GM19025 (cell line): ENCODE measurements at regions not wholly inside any gene's neighbourhood (a gene's known extent, or its start where the extent isn't known, plus 50 kb on each side); places are given as distances from the start of the nearest gene placed in this dataset.

ENCODE experiments used
- ATAC-seq: cut with Tn5 transposase; IDR thresholded peaks from one replicate; pipeline ENCODE4 v1.9.1; 2021; ENCODE audit warnings: mild to moderate bottlenecking, low read depth, moderate library complexity; ENCODE audit not compliant: unreplicated experiment

DNA sequence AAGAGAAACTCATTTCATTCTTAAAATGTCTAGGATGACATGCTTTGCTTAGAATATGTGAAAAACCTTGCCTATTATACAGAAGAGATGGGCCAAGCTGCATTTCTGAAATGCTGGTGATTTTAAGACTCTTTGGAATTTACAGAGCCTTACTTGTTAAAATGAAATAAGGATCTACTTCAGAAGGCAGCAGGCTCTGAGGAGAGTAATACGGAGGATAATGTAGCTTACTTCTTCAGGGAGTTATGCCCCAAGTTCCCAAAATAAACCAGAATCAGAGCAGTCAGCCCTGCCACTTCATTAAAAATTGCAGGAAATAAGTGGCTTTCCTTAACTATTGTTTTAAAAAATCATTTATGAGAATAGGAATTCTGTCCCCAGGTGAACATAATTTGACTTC lies 1000.3 kb upstream of the RAG2 start:
- no peak for ATAC-seq

DNA sequence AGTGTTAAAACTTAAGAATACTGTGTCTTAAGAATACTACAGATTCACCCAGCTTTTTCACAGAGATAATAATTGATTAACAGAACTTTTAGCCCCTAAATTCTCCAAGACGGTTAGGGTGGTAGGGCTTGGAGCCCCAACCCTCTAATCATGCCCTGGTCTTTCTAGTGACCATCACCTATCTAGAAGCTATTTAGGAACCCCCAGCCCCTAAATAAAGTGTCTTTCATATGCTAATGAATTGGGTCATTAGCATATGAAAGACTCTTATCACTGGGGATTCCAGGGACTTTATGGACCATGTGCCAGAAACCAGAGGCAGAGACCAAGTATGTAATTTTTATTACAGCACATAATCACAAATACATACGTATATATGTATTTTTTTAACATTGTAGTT lies 999.7 kb upstream of the RAG2 start:
- ATAC-seq, result no peak

DNA sequence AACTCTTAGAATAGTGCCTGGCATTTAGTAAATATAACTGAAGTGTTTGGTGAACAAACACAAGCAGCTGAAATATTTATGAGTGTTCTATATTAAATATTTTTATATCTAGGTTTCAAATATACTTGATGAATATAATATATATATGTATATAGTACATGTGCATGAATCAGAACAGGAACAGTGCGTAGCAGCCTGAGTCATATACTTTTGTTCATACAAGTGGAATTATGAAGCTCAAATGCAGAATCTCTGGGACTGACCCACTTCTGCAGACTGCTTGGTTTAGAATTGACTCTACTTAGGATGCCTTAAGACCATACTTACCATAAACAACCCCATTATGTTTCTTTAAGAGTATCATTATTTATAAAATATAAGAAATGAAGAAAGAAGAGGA lies 997.8 kb upstream of the RAG2 start:
- no peak for ATAC-seq

DNA sequence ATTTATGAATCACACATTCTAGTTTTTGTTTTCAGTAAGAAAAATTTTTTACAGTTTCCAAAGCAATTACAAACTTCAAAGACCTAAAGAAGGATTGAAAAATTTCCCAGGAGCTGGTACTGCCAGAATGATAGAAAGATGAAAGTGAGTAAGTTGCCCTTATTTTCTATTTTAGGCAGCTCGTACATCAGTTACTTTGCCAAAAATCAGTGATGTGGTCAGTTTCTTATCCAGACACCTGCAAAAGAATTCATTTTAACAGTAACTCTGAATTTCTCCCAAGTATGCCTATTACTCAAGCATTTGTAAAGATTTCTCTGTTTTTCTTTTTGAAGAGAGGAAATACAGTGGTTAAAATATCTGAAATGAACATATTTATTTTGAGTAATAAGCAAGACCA lies 976.3 kb upstream of the RAG2 start:
- no peak for ATAC-seq

DNA sequence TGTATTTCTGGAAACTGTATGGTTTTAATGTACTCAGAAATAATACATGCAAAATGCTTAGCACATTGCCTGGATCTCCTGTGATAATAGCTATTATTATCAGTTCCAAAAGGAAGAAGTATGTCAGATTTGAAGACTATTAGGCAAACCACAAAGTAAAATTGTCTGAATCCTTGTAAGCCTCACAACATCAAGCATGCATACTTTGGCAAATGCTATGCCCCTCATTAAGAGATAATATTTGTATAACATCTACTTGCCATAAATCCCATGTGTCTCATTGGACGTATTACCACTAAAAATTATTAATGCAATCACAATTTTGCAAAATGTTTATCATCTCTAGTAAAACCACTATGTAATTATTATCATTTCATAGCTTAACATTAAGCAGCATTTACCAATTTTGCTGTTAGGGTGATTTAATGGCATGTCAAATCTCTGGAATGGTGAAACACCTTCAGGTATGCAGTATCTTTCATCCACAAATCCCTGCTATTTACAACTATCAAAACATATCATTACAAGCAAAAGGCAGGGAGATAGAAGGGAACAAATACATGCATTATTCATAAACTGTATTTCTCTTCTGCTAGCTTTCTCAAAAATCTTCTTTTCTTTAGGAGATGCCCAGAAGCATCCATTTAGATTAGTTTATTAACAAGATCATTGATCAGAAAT lies 974.6 kb upstream of the RAG2 start:
- ATAC-seq, result no peak

DNA sequence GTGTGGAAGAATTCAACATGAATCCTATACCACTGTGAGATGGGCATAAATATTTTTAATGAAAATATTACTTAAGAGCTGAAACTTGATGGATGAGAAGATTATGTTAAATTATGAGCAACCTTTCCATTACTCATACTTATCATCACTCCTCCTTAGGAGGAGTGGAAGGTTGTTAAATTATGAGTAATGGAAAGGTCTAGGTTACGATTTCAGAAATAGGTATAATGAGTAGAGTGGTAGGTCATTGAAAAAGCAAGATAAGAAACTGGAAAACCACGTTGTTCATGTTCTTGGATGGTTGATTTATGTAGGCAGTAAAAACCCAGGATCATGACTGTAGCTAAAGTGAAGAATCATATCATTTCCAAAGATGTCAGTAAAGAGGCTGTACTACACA lies 973.2 kb upstream of the RAG2 start:
- ATAC-seq, result no peak

DNA sequence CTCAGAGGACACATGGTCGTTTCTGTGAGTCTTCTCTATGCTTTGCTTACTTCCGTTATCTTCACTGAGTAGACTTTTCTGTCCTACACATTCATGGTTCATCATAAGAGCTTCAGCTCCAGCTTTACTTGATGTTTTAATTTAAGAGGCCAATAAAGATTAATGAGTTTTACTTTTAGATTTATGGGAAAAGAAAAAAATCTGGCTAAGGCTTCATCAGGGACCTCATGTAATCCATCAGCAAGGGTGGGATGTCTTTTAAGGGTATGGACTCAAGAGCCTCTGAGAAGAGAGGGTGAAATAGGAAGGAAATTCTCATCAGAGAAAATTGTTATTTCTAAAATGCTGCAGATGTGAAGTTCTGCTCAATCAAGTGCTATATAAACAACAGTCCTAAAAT lies 963.0 kb upstream of the RAG2 start:
- ATAC-seq, result no peak

DNA sequence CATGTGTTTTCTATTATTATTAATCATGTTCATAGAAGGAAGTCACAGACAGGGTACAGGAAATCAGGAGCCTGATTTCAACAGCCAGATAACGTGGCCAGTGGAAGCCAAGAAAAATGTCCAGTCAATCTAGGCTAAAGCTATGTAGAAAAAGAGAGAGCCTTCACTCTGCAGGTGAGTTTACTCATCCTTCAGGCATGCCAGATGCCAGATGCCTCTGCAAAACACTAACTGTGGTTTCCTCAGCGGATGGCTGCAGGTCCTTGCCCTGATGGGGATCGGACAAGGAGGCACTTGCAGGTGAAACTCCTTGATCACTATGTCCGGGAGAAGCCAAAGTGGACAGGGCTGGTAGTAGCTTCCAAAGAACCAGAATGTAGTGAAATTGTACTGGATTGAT lies 962.3 kb upstream of the RAG2 start:
- ATAC-seq, result no peak

DNA sequence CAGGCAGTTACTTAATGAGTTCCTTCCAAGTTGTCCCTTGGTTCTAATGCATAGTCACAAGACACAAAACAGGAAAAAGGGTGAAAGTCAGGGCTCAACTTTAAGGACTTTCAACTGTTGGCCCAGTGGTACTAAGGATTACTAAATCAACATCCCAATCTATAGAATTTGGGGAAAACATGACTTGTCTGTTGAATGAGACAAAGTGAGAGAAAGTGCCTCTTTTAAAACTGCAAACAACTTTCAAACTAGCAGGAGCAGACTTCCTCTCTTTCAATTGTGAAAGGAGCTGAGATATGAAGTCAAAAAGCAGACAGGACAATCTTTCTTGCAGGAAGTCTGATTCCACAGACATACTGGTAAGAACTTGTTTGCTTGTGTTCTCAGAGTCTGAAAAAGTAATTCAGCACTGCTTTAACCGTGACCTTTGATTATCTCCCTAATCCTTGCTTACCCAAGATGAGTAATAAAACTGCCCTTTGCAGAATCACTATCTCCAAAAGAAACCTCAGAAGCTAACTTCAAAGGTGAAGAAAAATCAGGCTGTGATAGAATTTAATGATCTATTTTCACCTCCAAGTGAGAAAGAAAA lies 960.7 kb upstream of the RAG2 start:
- no peak for ATAC-seq

DNA sequence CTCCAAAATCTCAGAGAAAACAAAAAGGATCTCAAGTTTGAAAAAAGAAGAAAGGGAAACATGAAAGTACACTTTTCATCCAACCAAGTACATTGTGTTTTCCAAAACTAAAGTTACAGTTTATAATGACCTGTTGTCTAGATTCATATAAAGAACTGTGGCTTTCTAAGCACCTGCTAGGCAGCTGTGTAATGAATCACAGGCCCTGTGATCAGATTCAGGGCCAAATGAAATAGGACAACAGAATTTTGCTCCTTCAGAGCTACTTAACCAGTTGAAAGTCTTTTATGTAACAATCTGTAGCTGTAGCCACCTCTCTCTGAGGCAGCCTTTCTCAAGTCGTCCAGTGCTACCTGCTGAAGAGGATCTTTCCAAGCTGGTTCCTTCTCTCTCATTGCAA lies 960.0 kb upstream of the RAG2 start:
- ATAC-seq, result no peak

DNA sequence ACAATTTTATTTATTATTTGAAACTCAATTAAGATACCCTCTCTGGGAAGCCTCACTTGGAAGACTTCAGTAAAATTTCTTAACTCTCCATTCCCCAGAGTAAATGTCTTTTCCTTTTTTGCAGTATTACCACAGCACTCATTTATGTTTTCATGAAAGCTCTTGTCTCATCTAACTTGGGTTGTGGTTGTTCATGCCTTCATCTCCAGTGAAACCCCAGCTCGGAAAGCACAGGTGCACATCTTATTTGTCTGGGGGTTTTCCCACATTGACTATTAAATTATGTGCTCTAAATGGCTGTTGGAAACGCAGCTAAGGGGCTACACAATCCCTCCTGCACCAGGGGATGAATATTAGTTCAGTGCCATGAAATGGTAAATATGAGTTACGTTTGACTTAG lies 954.2 kb upstream of the RAG2 start:
- no peak for ATAC-seq

DNA sequence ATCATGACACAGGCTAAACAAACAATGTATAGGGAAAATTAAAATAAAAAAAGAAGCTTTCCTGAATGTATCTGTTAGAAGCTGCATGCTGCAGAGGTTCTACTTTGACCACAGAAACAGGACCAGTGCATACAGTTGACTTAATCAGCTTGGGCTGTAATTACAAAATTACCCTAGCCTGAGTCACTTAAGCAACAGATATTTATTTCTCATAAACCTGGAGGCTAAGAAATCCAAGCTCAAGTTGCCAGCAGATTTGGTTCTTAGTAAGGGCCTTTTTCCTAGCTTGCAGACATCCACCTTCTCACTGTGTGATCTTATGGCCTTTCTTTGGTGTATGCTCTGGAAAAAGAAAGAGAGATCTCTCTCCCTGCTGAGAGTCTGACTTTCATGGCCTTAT lies 946.5 kb upstream of the RAG2 start:
- no peak for ATAC-seq

DNA sequence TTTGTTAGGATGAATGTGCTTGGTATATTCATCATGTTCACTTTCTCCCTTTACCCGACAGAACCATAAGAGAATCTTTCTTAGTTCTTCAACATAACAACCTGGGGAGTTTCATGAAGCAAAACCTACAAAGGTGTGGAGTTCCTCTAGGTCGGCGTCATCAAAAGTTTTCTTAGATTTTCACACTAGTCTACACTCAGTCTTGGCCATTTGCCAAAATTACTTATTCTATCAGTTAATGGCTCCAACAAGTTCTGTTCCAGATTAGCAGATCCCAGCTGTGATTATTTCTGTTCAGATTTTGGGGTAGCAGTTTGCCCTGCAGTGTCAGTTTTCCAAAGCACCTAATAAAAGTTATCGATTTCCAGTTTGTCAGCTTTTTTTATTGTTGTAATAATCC lies 935.8 kb upstream of the RAG2 start:
- no peak for ATAC-seq

DNA sequence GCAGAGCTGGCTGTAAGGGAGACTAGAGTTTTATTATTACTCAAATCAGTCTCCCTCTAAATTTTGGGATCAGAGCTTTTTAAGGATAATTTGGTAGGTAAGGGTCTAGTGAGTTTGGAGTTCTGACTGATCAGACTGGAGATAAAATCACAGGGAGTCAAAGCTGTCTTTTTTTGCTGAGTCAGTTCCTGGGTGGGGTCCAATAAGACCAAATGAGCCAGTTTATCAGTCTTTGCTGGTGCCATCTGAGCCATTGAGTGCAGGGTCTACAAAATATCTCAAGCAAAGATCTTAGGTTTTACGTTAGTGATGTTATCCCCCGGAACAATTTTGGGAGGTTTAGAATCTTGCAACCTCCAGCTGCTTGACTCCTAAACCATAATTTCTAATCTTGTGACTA lies 935.1 kb upstream of the RAG2 start:
- no peak for ATAC-seq

DNA sequence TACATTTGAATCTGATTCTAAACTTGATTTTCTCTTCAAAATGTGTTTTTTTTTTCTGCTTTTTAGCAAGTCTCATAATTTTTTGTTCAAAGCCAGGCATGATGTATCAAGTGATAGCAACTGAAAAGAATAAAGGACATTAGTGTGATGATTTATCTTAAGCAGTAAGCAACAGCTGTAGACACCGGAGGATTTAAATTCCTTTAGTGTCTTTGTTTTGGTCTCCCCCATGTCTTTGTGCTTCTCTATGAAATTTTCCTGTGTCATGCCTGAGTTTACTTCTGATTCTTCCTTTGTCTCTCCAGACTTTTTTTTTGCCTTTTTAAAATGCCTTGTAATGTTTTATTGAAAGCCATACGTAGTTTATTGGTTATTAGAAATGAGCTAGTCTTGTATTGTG lies 934.2 kb upstream of the RAG2 start:
- no peak for ATAC-seq

DNA sequence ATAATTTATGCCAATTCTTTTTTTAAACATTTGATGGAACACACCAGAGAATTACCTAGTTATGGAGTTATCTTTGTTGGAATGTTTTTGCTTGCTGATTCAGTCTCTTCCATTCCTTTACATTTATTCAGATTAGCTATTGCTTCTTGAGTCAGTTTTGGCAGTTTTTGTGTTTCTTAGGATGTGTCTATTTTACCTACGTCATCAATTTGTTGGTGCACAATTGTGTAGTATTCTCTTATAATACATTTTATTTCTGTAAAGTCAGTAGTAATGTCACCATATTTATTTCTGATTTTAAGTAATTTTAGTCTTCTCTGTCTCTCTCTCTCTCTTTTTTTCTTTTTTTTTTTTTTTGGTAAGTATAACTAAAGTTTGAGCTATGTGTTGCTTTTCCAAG lies 929.5 kb upstream of the RAG2 start:
- ATAC-seq, result no peak

DNA sequence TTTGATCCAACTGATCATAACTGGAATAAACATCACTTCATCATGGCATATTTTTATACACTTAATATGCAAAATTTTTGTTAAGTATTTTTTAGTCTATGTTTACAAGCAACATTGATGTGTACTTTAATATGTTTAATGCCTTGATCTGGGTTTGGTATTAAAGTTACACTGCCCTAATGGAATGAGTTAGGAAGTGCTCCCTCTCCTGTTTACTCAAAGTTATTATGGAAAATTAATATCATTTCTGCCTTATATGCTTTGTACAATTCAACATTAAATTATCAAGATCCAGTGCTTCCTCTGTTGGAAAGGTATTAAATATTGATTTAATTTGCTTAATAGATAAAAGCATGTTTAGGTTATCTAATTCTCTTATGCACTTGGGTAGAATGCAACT lies 927.3 kb upstream of the RAG2 start:
- no peak for ATAC-seq

DNA sequence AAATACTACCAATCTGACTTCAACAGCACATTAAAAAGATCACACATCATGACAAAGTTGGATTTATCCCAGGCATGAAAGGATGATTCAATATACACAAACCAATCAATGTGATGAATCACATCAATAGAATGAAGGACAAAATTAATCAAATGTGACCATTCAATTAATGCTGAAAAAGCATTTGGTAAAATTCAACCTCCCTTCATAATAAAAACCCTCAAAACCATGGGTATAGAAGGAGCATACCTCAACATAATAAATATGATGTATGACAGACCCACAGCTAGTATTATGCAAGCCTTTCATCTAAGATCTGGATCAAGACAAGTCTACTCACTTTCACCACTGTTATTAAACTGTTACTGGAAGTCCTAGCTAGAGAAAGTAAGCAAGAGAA lies 921.7 kb upstream of the RAG2 start:
- no peak for ATAC-seq

DNA sequence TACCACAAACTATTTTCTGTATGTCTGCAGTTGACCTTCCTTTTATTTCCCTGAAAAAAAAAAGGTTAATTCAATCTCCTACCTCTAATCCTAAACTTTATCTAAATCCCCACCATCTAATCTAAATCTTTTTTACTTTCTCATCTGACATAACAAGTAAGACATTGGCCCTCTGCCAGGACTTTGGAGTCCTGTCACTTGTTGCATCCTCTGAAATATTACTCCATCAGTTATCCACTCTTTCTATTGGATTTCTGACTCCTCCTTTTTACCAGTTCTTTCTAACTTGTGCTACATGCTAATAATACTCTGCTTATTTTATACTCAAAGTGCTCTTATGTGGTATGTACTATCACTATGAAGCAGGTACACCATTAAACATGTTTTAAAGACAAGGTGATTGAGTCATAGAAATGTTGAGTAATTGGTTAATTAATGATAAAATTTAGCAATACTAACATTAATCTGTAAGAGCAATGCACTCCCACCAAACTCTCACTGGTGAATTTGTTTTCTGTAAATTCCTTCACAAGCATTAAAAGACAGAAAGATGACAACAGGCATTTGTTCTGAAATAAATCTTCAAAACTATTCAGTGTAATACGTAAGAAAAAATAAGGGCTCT lies 914.2 kb upstream of the RAG2 start:
- no peak for ATAC-seq

DNA sequence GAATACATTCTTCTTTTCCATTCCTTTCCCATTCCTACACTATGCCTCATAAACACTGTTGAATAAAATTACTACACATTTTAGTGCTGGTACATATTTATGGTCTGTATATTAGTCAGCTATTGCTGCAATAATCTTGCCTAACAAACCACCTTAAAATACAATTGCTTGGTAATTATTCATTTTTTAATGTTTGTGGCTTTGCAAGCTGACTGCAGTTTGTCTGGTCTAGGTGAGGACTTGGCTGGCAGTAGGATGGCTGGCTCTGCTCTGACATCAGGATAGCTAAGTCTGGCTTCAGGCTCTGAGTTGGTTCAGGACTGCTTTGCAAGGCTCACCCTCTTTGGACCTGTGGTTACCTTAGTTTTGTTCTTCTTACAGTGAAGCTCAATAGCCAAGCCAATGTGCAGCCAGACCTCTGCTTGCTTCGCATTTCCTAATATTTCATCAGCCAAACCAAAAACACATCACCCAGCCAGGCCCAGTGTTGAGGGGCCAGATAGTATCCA lies 913.4 kb upstream of the RAG2 start:
- ATAC-seq, result no peak

DNA sequence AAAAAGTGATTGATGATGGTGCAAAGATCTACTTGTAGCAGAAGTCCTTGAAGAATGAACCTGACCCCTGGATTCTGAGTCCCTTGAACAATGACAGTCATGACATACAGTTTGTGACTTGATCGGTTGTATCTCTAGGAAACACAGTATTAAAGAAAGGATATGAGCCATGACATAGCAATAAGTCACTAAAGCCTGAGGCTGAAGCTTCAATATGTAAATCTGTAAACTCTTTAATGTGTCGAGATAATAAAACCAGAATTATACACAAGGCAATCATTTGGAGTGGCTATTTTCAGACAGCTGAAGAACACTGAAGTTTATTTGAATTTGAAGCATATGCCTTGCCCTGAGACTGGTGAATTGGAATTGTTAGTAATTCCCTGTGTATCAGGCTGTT lies 911.5 kb upstream of the RAG2 start:
- no peak for ATAC-seq

DNA sequence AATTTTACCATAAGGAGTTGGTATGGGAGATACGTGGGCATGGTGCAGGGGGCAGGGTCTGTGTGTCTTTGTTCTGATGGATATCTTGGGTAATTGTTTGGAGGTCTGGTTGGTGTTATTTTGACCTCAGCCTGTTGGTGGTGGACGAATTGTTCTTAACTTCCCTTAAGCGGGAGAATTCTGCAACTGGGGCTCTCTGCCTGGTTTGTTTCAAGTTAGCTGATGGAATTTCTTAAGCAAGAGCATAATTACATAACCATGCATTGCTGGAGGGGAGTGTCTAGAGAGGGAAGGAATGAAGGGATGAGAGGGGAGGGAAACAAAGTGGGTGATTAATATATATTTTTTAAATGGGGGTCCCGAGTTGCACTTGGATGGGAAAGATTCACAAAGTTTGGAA lies 908.5 kb upstream of the RAG2 start:
- ATAC-seq, result no peak
